Nephron (organoid): ENCODE measurements at regions not wholly inside any gene's neighbourhood (a gene's known extent, or its start where the extent isn't known, plus 50 kb on each side); places are given as distances from the start of the nearest gene placed in this dataset.
"Not testable (repeated sequence)": the region's sequence is repeated elsewhere in the genome, so short reads cannot be mapped to it uniquely, and the experiment has no call there.

Experiments
- H3K27ac Mint-ChIP-seq, 3 experiments: 2 replicates each; pipeline ENCODE4 v1.8.0; 2020; ENCODE audit warnings: mixed read lengths in 3 of 3, mild to moderate bottlenecking in 2 of 3, moderate library complexity in 1 of 3
- H3K27me3 Mint-ChIP-seq: 2 replicates; pipeline ENCODE4 v1.8.0; 2021; ENCODE audit warnings: low read depth, mild to moderate bottlenecking, moderate library complexity, mixed read lengths
- H3K36me3 Mint-ChIP-seq: 2 replicates; pipeline ENCODE4 v1.8.0; 2020; ENCODE audit warnings: low read depth, mixed read lengths
- H3K4me1 Mint-ChIP-seq: 2 replicates; pipeline ENCODE4 v1.8.0; 2020; ENCODE audit warnings: mixed read lengths
- H3K4me3 Mint-ChIP-seq, 3 experiments: 2 replicates each; pipeline ENCODE4 v1.8.0; 2020; ENCODE audit warnings: mild to moderate bottlenecking in 3 of 3, mixed read lengths in 3 of 3, moderate library complexity in 2 of 3
- H3K9me3 Mint-ChIP-seq: 2 replicates; pipeline ENCODE4 v1.8.0; 2020; ENCODE audit warnings: mixed read lengths
- CTCF ChIP-seq, 3 experiments: fragments of 200-600 bp; sonication (generic); IDR thresholded peaks; one replicate each; pipeline ENCODE4 v1.5.0; 2021; ENCODE audit warnings: antibody characterized with exemption in 3 of 3; ENCODE audit not compliant: unreplicated experiment in 3 of 3

GRCh38 chr11:104678408-104678807 is 219.9 kb downstream of the CASP12 start:
- no peak overlapping the region for H3K27ac Mint-ChIP-seq
- no peak overlapping the region for H3K4me3 Mint-ChIP-seq
- H3K36me3 Mint-ChIP-seq, result peaks cover 4% of the 10 kb centered on the region
- peaks cover 11% of the 10 kb centered on the region for H3K9me3 Mint-ChIP-seq
- no peaks in the 10 kb centered on the region for H3K27me3 Mint-ChIP-seq
- no peaks in the 10 kb centered on the region for H3K4me1 Mint-ChIP-seq
- TF ChIP-seq CTCF (IDR thresholded peaks at IDR 0.05; ENCODE audit: unreplicated experiment in 3 of 3), result no peak

GRCh38 chr11:104677069-104677468 is 221.2 kb downstream of the CASP12 start:
- H3K27ac Mint-ChIP-seq, H3K4me3 Mint-ChIP-seq, H3K36me3 Mint-ChIP-seq, H3K27me3 Mint-ChIP-seq, H3K4me1 Mint-ChIP-seq: not testable (repeated sequence)
- H3K9me3 Mint-ChIP-seq, result peaks cover 16% of the 10 kb centered on the region

GRCh38 chr11:104672897-104673296 is 225.4 kb downstream of the CASP12 start:
- Mint-ChIP-seq H3K9me3 (peaks cover 19% of the 10 kb centered on the region), H3K4me3 (no peak overlapping the region), H3K27ac (no peak overlapping the region), H3K4me1 (no peaks in the 10 kb centered on the region), H3K27me3 (no peaks in the 10 kb centered on the region), H3K36me3 (peaks cover 4% of the 10 kb centered on the region)
- TF ChIP-seq CTCF (IDR thresholded peaks at IDR 0.05; ENCODE audit: unreplicated experiment in 3 of 3), result no peak

- Mint-ChIP-seq H3K36me3 (no peaks in the 10 kb centered on the region), H3K9me3 (peaks cover 8% of the 10 kb centered on the region), H3K4me3 (no peak overlapping the region), H3K27me3 (no peaks in the 10 kb centered on the region), H3K4me1 (no peaks in the 10 kb centered on the region), H3K27ac (no peak overlapping the region)
- TF ChIP-seq CTCF (IDR thresholded peaks at IDR 0.05; ENCODE audit: unreplicated experiment in 3 of 3), result no peak
Measured at GRCh38 chr11:104668797-104669463, 229.3 kb downstream of the CASP12 start.

- H3K4me1 Mint-ChIP-seq, result no peaks in the 10 kb centered on the region
- TF ChIP-seq CTCF (IDR thresholded peaks at IDR 0.05; ENCODE audit: unreplicated experiment in 3 of 3), result no peak
- H3K36me3 Mint-ChIP-seq, result no peaks in the 10 kb centered on the region
- no peak overlapping the region for H3K27ac Mint-ChIP-seq
- H3K27me3 Mint-ChIP-seq, result no peaks in the 10 kb centered on the region
- no peaks in the 10 kb centered on the region for H3K9me3 Mint-ChIP-seq
- H3K4me3 Mint-ChIP-seq, result no peak overlapping the region
Measured at GRCh38 chr11:104666624-104667023, 231.6 kb downstream of the CASP12 start.

- Mint-ChIP-seq H3K27ac (no peak overlapping the region), H3K4me1 (no peaks in the 10 kb centered on the region), H3K36me3 (no peaks in the 10 kb centered on the region), H3K4me3 (no peak overlapping the region), H3K9me3 (no peaks in the 10 kb centered on the region), H3K27me3 (no peaks in the 10 kb centered on the region)
- no peak for TF ChIP-seq CTCF (IDR thresholded peaks at IDR 0.05; ENCODE audit: unreplicated experiment in 3 of 3)
Measured at GRCh38 chr11:104665641-104666040, 232.6 kb downstream of the CASP12 start.
